Activated T-cell treated with anti-CD3 and anti-CD28 coated beads, Interleukin-2, amount 50 U/mL, for 4 hours (primary cell): ENCODE measurements at regions not wholly inside any gene's neighbourhood (a gene's known extent, or its start where the extent isn't known, plus 50 kb on each side); places are given as distances from the start of the nearest gene placed in this dataset.

Source experiments
- ATAC-seq, 2 donors: fragments of 200-7000 bp; cut with Tn5 transposase; one replicate each; pipeline ENCODE4 v1.10.0; 2021
- DNase-seq: peaks from one replicate; pipeline ENCODE4 v3.0.0-alpha.2; 2020
- H3K27me3 Mint-ChIP-seq: one replicate; pipeline ENCODE4 v1.8.0; 2021; ENCODE audit warnings: low read depth, mixed read lengths
- H3K36me3 Mint-ChIP-seq: one replicate; pipeline ENCODE4 v1.8.0; 2022; ENCODE audit warnings: mixed read lengths; ENCODE audit not compliant: insufficient read depth
- H3K4me1 Mint-ChIP-seq: one replicate; pipeline ENCODE4 v1.8.0; 2021; ENCODE audit warnings: low read depth, mixed read lengths
- H3K4me3 Mint-ChIP-seq: one replicate; pipeline ENCODE4 v1.8.0; 2021; ENCODE audit warnings: mild to moderate bottlenecking, moderate library complexity, mixed read lengths
- H3K9me3 Mint-ChIP-seq: one replicate; pipeline ENCODE4 v1.8.0; 2021; ENCODE audit warnings: mixed read lengths

DNA sequence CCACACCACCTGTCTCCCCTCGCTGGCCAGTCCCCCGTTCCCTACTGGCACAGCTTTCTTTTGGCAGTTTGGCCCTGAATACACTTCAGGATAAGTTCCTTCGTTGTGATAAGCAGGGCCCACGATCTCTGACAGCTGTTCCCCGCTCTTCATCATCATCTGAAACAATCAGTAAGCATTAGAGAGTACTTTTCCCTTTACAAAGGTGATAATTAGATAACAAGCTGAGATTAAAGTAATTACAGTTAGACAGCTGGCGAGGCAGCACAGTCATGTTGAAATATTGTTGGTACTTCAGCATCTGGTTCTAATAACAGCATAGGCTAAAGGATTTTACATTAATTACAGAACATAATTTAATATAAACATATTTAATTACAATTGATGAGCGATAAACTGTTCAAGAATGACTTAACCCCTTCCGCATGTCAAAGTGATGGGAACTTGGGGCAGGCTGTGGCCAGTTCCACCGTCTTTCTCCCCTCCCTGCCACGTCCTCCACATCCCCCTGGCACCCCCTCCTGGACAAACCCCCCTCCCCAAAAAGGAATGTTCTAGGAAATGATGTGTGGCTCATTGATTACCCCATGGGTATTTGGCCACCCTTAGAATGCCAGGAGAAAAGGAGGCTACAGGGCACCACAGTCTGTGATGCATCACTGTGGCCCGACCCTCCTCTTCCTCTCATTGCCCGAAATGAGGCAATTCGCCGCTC, 134.9 kb downstream of the RCN1 start:
- no peaks in the 10 kb centered on the region for H3K9me3 Mint-ChIP-seq
- H3K36me3 Mint-ChIP-seq, result no peaks in the 10 kb centered on the region
- no peak overlapping the region for H3K4me3 Mint-ChIP-seq
- DNase-seq (no peak), ATAC-seq (no peak)
- H3K4me1 Mint-ChIP-seq, result no peaks in the 10 kb centered on the region
- no peaks in the 10 kb centered on the region for H3K27me3 Mint-ChIP-seq

DNA sequence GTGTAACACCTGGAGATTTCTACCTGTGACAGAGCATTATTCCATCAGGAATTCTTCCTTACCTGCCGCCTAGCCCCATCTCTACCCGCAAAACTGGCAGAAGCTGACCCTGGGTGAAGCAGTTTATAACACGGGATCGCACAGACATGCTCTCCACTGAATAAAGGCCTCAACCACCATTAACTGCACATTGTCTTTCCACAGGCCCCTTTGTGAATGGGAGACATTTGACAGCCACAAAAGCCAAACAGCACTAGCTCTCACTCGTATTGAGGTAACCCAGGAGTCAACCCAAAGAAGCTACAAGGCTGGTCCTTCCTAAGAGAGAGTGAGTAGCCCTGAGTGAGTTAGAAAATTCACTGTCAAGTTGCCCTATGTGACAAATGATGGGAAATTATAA, 135.6 kb downstream of the RCN1 start:
- no peaks in the 10 kb centered on the region for H3K9me3 Mint-ChIP-seq
- no peaks in the 10 kb centered on the region for H3K27me3 Mint-ChIP-seq
- H3K4me3 Mint-ChIP-seq, result no peak overlapping the region
- ATAC-seq (no peak), DNase-seq (no peak)
- no peaks in the 10 kb centered on the region for H3K36me3 Mint-ChIP-seq
- H3K4me1 Mint-ChIP-seq, result no peaks in the 10 kb centered on the region

DNA sequence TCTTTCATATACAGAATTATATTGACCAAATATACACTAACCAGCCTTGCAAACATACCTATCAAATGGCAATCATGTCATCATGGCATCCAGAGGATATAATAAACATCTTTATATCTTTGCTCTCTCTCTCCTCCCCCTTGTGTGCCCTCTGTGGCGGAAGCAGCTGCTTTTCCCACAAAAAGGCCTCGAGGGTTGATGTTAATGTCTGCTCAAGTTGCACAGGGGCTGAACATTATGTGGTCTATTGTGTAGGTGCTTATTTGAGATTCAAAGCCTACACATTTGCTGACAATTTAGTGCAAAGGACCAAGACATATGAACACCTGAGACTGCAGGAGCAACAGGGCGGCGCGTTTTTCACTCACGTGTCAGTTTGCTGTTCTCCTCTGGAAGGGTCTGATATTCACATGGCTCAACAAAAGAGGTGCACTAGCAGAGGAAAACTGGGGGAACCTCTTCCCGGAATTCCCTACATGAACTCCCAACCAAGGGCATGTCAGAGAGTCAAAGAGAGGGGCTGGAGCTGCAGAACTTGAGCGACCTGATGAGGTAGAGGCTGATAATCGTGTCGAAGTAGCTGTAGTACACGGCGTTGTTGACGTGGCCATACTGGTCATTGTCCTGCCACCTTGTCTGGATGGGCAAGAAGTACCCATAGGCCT, 138.8 kb downstream of the RCN1 start:
- DNase-seq (no peak), ATAC-seq (no peak)
- Mint-ChIP-seq H3K36me3 (no peaks in the 10 kb centered on the region), H3K9me3 (no peaks in the 10 kb centered on the region), H3K4me1 (no peaks in the 10 kb centered on the region), H3K27me3 (peaks cover 14% of the 10 kb centered on the region), H3K4me3 (no peak overlapping the region)

DNA sequence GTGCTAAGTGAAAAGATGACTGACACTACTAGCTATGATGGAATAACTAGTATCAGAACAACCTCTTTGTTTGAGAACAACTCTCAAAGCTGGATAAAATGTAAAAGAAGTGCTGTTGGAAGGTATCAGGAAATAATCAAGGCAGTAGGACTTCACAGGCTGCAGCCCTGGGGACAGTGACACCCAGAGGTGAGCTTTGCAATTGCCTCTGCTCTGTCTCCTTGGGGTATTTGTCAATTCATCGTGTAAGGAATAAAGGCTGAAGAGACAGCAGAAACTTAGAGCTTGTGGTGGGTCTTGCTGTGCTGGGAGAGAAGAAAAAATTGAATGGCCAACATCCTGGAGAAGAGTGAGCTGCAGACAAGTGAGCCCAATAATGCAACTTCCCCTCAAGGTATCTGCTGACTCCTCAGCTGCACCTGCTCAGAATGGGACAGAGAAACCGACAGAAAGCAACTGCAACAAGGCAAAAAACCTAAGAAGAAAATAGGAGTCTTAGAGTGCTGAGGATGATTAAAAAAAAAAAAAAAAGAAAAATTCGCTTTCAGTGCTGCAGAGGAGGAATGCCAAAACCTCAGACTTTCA, 141.1 kb downstream of the RCN1 start:
- peaks cover 19% of the 10 kb centered on the region for H3K27me3 Mint-ChIP-seq
- no peaks in the 10 kb centered on the region for H3K36me3 Mint-ChIP-seq
- ATAC-seq, result no peak
- no peak for DNase-seq
- H3K9me3 Mint-ChIP-seq, result no peaks in the 10 kb centered on the region
- H3K4me3 Mint-ChIP-seq, result no peak overlapping the region
- H3K4me1 Mint-ChIP-seq, result no peaks in the 10 kb centered on the region

DNA sequence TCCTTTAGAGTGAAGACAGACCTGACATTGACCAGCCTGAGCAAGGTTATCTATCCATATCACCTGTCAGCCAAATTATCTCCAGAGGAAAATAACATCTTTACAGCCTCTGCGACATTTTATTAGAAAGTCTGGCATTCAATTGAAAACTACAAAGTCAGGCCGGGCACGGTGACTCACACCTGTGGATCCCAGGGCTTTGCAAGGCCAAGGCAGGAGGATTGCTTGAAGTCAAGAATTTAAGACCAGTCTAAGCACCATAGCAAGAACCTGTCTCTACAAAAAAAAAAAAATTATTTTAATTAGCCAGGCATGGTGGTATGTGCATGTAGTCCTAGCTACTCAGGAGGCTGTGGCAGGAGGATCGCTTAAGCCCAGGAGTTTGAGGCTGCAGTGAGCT, 141.6 kb downstream of the RCN1 start:
- no peak for ATAC-seq
- Mint-ChIP-seq H3K36me3 (no peaks in the 10 kb centered on the region), H3K4me3 (no peak overlapping the region), H3K9me3 (no peaks in the 10 kb centered on the region), H3K27me3 (peaks cover 19% of the 10 kb centered on the region), H3K4me1 (no peaks in the 10 kb centered on the region)
- DNase-seq, result no peak

DNA sequence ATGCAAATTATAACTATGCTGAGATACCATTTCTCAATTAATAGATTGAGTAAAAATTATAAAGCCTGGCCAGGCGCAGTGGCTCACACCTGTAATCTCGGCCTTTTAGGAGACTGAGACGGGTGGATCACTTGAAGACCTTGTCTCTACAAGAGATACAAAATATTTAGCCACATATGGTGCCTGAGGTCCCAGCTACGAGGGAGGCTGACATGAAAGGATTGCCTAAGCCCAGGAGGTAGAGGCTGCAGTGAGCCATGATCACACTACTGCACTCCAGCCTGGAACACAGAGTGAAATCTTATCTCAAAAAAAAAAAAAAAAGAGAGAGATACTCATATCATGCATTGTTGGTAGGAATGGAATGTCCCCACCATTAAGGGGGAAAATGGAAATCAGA, 142.4 kb downstream of the RCN1 start:
- no peak for DNase-seq
- no peaks in the 10 kb centered on the region for H3K9me3 Mint-ChIP-seq
- ATAC-seq, result no peak
- H3K36me3 Mint-ChIP-seq, result no peaks in the 10 kb centered on the region
- H3K4me3 Mint-ChIP-seq, result no peak overlapping the region
- H3K4me1 Mint-ChIP-seq, result no peaks in the 10 kb centered on the region
- peaks cover 19% of the 10 kb centered on the region for H3K27me3 Mint-ChIP-seq

DNA sequence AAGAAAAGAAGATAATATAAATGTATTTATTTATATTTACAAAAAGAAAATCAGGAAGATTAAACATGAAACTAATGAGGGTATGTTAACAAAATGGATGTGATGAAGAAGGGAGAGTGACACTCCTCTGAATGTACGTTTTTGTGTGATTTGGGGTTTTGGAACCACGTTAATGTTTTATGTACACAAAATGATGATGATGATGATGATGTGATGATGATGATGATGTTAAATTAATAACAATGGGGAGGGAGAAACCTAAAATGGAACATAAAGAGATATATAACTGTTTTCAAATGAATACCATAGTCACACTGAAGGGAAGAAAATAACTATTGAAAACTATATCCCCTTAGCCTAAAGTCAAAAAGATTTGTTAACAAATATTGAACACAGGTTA, 143.1 kb downstream of the RCN1 start:
- peaks cover 21% of the 10 kb centered on the region for H3K27me3 Mint-ChIP-seq
- H3K4me1 Mint-ChIP-seq, result no peaks in the 10 kb centered on the region
- H3K9me3 Mint-ChIP-seq, result no peaks in the 10 kb centered on the region
- no peak overlapping the region for H3K4me3 Mint-ChIP-seq
- no peak for ATAC-seq
- no peaks in the 10 kb centered on the region for H3K36me3 Mint-ChIP-seq
- DNase-seq, result no peak

DNA sequence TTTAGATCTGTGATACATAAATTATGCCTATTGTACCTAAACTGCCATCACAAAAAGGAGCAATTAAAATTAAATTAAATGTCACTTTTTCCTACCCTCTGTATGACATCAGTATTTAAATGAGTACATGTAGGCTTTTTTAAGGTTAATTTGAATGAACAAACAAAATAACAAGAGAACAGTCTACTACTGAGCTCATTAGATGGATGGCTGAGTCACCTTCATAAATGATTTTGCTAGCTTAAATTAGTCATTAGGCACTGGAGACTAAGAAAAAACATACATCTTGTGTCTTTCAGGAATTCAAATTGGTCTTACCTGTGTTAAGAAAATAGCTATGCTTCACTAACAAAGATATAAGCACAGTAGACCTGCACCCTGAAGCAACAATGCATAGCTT, 153.6 kb downstream of the RCN1 start:
- Mint-ChIP-seq H3K9me3 (no peaks in the 10 kb centered on the region), H3K4me3 (no peak overlapping the region), H3K36me3 (no peaks in the 10 kb centered on the region), H3K27me3 (peaks cover 3% of the 10 kb centered on the region), H3K4me1 (no peaks in the 10 kb centered on the region)
- DNase-seq, result no peak
- ATAC-seq, result peak in 1 of 2 donors; percentile 48

DNA sequence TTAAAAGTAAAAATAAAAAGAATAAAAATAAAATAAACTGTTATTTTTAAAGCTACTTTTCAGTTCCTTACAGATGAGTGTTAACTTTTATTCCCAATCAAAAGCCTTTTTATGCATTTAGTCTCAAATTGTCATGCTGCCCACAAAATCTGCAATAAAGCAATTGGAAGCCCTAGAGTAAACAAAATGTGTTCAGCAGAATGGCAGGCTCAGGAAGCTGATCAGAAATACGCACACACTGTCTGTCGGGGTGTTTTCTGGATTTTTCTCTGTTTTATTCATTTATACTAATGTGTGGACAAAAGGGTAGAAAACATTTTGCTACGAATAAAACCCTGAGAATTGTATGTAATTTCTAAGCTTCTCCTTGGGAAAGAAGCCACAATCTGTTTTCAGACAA, 162.8 kb downstream of the RCN1 start:
- Mint-ChIP-seq H3K9me3 (no peaks in the 10 kb centered on the region), H3K4me3 (no peak overlapping the region), H3K27me3 (no peaks in the 10 kb centered on the region), H3K4me1 (no peaks in the 10 kb centered on the region), H3K36me3 (no peaks in the 10 kb centered on the region)
- ATAC-seq (no peak), DNase-seq (no peak)

DNA sequence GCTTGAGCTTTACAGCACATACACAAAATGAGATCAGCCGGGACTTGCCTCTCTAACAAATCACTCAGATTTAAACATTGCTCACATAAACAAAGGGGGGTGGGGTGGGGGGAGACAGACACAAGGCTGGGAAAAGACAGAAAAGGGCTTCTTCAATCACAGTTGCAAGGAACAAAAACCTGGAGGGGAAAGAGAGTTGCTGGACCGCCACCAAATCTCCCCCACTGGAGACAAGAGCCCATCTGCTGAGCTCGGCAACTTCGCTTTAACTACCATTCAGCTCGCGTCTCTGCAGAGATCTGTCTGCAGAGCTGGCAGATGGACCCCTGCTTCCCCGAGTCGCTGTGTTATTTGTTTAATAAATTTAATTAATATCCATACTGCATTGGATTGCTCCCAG, 165.0 kb downstream of the RCN1 start:
- H3K27me3 Mint-ChIP-seq, result peaks cover 1% of the 10 kb centered on the region
- H3K36me3 Mint-ChIP-seq, result no peaks in the 10 kb centered on the region
- no peak overlapping the region for H3K4me3 Mint-ChIP-seq
- H3K4me1 Mint-ChIP-seq, result no peaks in the 10 kb centered on the region
- H3K9me3 Mint-ChIP-seq, result no peaks in the 10 kb centered on the region
- ATAC-seq, result no peak
- no peak for DNase-seq

DNA sequence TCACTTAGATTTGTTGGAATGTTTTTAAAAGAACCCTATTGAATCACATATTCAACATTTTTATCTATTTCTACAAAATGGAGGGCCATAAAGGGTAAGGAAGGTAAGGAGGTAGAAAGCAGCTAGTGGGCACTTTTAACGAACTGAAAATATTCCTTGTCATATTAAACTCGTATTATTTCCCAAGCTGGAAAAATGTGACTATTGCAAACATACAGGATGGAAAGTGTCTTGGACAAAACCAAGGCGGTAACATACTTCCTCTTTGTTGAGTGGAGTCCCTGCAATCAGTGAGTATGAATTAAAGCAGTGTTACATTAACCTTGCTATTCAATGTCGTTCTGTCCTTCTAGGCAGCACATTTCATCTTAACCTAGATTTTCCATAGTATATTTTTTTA, 165.6 kb downstream of the RCN1 start:
- no peak for ATAC-seq
- Mint-ChIP-seq H3K4me3 (no peak overlapping the region), H3K36me3 (no peaks in the 10 kb centered on the region), H3K9me3 (no peaks in the 10 kb centered on the region), H3K27me3 (peaks cover 2% of the 10 kb centered on the region), H3K4me1 (no peaks in the 10 kb centered on the region)
- DNase-seq, result no peak

DNA sequence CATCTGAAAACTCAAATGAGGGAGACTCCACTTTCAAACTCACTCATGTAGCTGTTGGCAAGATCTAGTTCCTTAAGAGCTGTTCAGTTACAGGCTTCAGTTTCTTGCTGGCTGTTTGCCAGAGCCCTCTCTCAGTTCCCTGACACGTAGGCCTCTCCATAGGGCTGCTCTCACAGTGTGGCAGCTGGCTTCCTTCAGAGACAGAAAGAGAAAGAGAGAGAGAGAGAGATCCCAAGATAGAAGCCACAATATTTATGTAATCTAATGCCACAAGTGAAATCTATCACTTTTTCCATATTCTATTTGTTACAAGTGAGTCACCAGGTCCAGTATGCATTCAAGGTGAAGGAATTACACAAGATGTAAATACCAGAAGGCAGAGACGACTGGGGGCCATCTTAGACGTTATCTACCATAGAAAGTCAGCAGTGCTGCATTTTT, 168.8 kb downstream of the RCN1 start:
- H3K4me1 Mint-ChIP-seq, result no peaks in the 10 kb centered on the region

DNA sequence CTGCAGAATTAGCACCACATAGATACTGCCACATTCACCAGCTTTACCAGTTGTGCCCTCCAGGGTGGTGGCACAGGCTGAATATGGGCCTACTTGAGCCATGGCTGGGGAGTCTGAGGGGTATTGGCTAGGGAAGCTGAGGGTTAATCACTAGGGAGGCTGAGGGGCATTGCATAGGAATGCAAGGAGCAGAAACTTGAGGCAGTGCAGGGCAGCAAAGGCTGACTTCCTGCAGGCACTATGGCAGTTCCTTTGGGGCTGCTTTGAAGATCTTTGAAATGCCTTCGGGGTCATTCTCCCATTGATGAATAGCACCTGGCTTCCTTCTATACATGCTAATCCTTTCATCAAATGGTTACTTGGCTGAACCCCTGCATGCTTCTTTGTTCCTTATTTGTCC, 171.5 kb downstream of the RCN1 start:
- Mint-ChIP-seq H3K9me3 (no peaks in the 10 kb centered on the region), H3K4me3 (no peak overlapping the region), H3K4me1 (no peaks in the 10 kb centered on the region), H3K27me3 (peaks cover 15% of the 10 kb centered on the region), H3K36me3 (no peaks in the 10 kb centered on the region)
- ATAC-seq, result no peak
- DNase-seq, result no peak

More for the DNA sequence above, 168.8 kb downstream of the RCN1 start:
- DNase-seq (no peak), ATAC-seq (peak in 1 of 2 donors; percentile 51)
- no peaks in the 10 kb centered on the region for H3K36me3 Mint-ChIP-seq
- H3K9me3 Mint-ChIP-seq, result no peaks in the 10 kb centered on the region
- peaks cover 15% of the 10 kb centered on the region for H3K27me3 Mint-ChIP-seq
- H3K4me3 Mint-ChIP-seq, result no peak overlapping the region

DNA sequence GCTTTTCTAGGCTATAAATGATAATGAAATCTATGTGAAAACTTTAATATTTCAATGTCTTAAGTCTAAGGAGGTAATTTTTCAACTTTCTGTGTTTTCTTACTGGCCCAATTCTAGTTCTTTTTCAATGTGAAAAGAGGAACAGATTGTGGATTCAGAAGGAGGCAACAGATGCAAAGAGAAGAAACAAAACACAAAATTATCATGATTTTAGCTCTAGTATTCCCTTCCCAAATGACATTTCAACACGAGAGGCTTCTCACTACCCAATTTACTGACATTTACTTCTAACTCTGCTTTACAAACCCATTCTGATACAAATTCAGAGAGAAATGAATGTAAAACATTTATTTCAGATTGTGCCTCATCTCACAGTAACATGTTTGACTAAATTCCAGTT, 169.4 kb downstream of the WT1 start:
- Mint-ChIP-seq H3K9me3 (no peaks in the 10 kb centered on the region), H3K27me3 (peaks cover 14% of the 10 kb centered on the region), H3K4me1 (no peaks in the 10 kb centered on the region), H3K4me3 (no peak overlapping the region), H3K36me3 (no peaks in the 10 kb centered on the region)
- DNase-seq (no peak), ATAC-seq (no peak)

DNA sequence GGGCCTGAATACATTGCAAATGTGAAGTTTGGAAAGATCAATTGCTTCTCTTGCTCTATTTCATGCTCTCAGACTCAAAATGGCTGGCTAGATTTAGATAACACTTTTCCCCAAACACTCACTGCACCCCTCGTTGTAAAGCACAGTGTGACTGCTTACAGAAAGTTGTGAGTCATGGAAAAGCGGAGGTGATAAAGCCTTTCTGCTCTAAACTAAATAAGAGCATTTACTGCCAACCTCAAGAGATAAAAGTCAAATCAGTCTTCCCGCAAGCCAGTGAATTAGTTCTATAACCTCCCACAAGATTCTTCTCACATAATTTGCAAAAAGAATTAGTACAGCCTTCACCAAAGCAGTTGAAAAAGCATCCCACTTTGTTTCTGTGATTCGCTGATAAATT, 168.7 kb downstream of the WT1 start:
- Mint-ChIP-seq H3K27me3 (peaks cover 13% of the 10 kb centered on the region), H3K36me3 (no peaks in the 10 kb centered on the region), H3K4me3 (no peak overlapping the region), H3K9me3 (no peaks in the 10 kb centered on the region), H3K4me1 (no peaks in the 10 kb centered on the region)
- no peak for DNase-seq
- peak in 1 of 2 donors; percentile 38 for ATAC-seq
